ENCODE measurements at regions not wholly inside any gene's neighbourhood (a gene's known extent, or its start where the extent isn't known, plus 50 kb on each side); places are given as distances from the start of the nearest gene placed in this dataset.

GRCh38 chr18:75582940-75583339, 155.4 kb upstream of the SMIM21 start:
- intact Hi-C loops (cut with DNase I) = no loop called here
- no peak overlapping the region for H3K4me3 ChIP-seq
- H3K4me1 ChIP-seq = no peaks in the 10 kb centered on the region
- TF ChIP-seq CTCF (IDR thresholded peaks at IDR 0.05) = no peak
- no peaks in the 10 kb centered on the region for H3K9me3 ChIP-seq
- no peak for DNase-seq (ENCODE audit: low spot score in 2 of 2)
- no peaks in the 10 kb centered on the region for H3K27me3 ChIP-seq
- H3K36me3 ChIP-seq = no peaks in the 10 kb centered on the region
- H3K27ac ChIP-seq = no peak overlapping the region

GRCh38 chr18:75582406-75582821, 154.9 kb upstream of the SMIM21 start:
- no peak overlapping the region for H3K4me3 ChIP-seq
- no peak for TF ChIP-seq CTCF (IDR thresholded peaks at IDR 0.05)
- no peak overlapping the region for H3K27ac ChIP-seq
- no peaks in the 10 kb centered on the region for H3K27me3 ChIP-seq
- H3K9me3 ChIP-seq = no peaks in the 10 kb centered on the region
- DNase-seq (ENCODE audit: low spot score in 2 of 2) = no peak
- H3K4me1 ChIP-seq = no peaks in the 10 kb centered on the region
- intact Hi-C loops (cut with DNase I) = no loop called here
- no peaks in the 10 kb centered on the region for H3K36me3 ChIP-seq

- Histone ChIP-seq H3K4me1 (no peaks in the 10 kb centered on the region), H3K4me3 (no peak overlapping the region), H3K27ac (no peak overlapping the region), H3K27me3 (no peaks in the 10 kb centered on the region), H3K9me3 (no peaks in the 10 kb centered on the region), H3K36me3 (no peaks in the 10 kb centered on the region)
- no peak for TF ChIP-seq CTCF (IDR thresholded peaks at IDR 0.05)
- DNase-seq (ENCODE audit: low spot score in 2 of 2) = no peak
- intact Hi-C loops (cut with DNase I) = no loop called here
Observed at GRCh38 chr18:75581336-75582131, 154.0 kb upstream of the SMIM21 start.

- intact Hi-C loops (cut with DNase I) = no loop called here
- no peak for TF ChIP-seq CTCF (IDR thresholded peaks at IDR 0.05)
- no peaks in the 10 kb centered on the region for H3K4me1 ChIP-seq
- no peaks in the 10 kb centered on the region for H3K9me3 ChIP-seq
- no peak for DNase-seq (ENCODE audit: low spot score in 2 of 2)
- no peak overlapping the region for H3K4me3 ChIP-seq
- H3K27me3 ChIP-seq = no peaks in the 10 kb centered on the region
- no peaks in the 10 kb centered on the region for H3K36me3 ChIP-seq
- no peak overlapping the region for H3K27ac ChIP-seq
Observed at GRCh38 chr18:75574187-75574586, 146.7 kb upstream of the SMIM21 start.

GRCh38 chr18:75563150-75563549, 135.6 kb upstream of the SMIM21 start:
- H3K36me3 ChIP-seq = no peaks in the 10 kb centered on the region
- no peaks in the 10 kb centered on the region for H3K27me3 ChIP-seq
- intact Hi-C loops (cut with DNase I) = no loop called here
- H3K9me3 ChIP-seq = no peaks in the 10 kb centered on the region
- DNase-seq (ENCODE audit: low spot score in 2 of 2) = no peak
- H3K4me3 ChIP-seq = no peak overlapping the region
- no peak overlapping the region for H3K27ac ChIP-seq
- H3K4me1 ChIP-seq = no peaks in the 10 kb centered on the region
- no peak for TF ChIP-seq CTCF (IDR thresholded peaks at IDR 0.05)

All from ascending aorta (tissue), 2 donors.